Psoas muscle (tissue), 7 donors: ENCODE measurements at regions not wholly inside any gene's neighbourhood (a gene's known extent, or its start where the extent isn't known, plus 50 kb on each side); places are given as distances from the start of the nearest gene placed in this dataset.

ENCODE experiments used
- ATAC-seq, 4 donors: fragments of 200-7000 bp; cut with Tn5 transposase; one replicate each; pipeline ENCODE4 v1.9.1; 2020; ENCODE audit warnings: moderate library complexity in 3 of 4, mild to moderate bottlenecking in 2 of 4
- DNase-seq, 2 donors: peaks; one replicate each; pipeline ENCODE4 v3.0.0-alpha.2; 2020
- H3K27ac ChIP-seq: fragments of 200-600 bp; one replicate; pipeline ENCODE4 v1.8.0; 2022
- H3K27me3 ChIP-seq, 3 donors: fragments of 200-600 bp in 1 of 3; one replicate each; pipeline versions ENCODE4 v1.6.1 to v1.8.0; 2013 to 2022; ENCODE audit warnings: low read length in 2 of 3, mild to moderate bottlenecking in 2 of 3, moderate library complexity in 1 of 3; ENCODE audit not compliant: insufficient read depth in 3 of 3
- H3K36me3 ChIP-seq, 2 donors: fragments of 200-600 bp in 1 of 2; one replicate each; pipeline versions ENCODE4 v1.6.1 to v1.8.0; 2013 to 2022; ENCODE audit warnings: low read depth in 1 of 2, mild to moderate bottlenecking in 1 of 2, moderate library complexity in 1 of 2; ENCODE audit not compliant: insufficient read depth in 1 of 2
- H3K4me1 ChIP-seq: fragments of 200-600 bp; one replicate; pipeline ENCODE4 v1.8.0; 2022
- H3K4me3 ChIP-seq: fragments of 200-600 bp; one replicate; pipeline ENCODE4 v1.8.0; 2022; ENCODE audit warnings: mild to moderate bottlenecking
- H3K9me3 ChIP-seq: fragments of 200-600 bp; one replicate; pipeline ENCODE4 v1.8.0; 2022
- CTCF ChIP-seq: fragments of 200-600 bp; IDR thresholded peaks from one replicate; pipeline ENCODE4 v1.8.0; 2022; ENCODE audit warnings: antibody characterized with exemption
- WGBS, 3 donors: extraction: QIAGEN DNeasy Blood & Tissue Kit; methylation state at CpG; one replicate each; pipeline versions ENCODE4 v1.1.6 to v1.1.7; 2013; 5-methylcytosine and 5-hydroxymethylcytosine counted together
- intact Hi-C, 2 donors: fragments of 100-400 bp; cut with DNase I; formaldehyde crosslinking; loops; one replicate each; pipeline versions ENCODE4 v1.11.0 to v1.14.2; 2022
- donor health status: healthy with polysubstance abuse.
- donor health status: DM: no; HTN: no; CAD: no; lungs with moderate emphysema.
- donor health status: Bipolar disorder and iron deficiency.
- donor health status: healthy.
- donor health status: DM: yes; HTN: yes; CAD: no.
- donor health status: DM: no; HTN: no; CAD: no.
- donor health status: DM: yes; HTN: yes; CAD: no.

- intact Hi-C loops: loop anchor here (10.0 kb wide), 2 partner anchors 117 to 303 kb away; partner anchors contain the start of gene DUSP10 (in 1 of the 2)
- no peak for ATAC-seq
- no peaks in the 10 kb centered on the region for H3K9me3 ChIP-seq
- no peak for TF ChIP-seq CTCF
- WGBS, 3 donors: 54 to 65% (median 57%) methylated on average over 3 of the region's 3 CpGs
- H3K27ac ChIP-seq: no peak overlapping the region
- H3K36me3 ChIP-seq: no peaks in the 10 kb centered on the region
- H3K4me1 ChIP-seq: peaks cover 20% of the 10 kb centered on the region
- no peak for DNase-seq
- no peak overlapping the region for H3K4me3 ChIP-seq
- no peaks in the 10 kb centered on the region for H3K27me3 ChIP-seq
Observed at GRCh38 chr1:222047366-222047765, 305.5 kb upstream of the DUSP10 start.

GRCh38 chr1:222046684-222047263, 304.9 kb upstream of the DUSP10 start:
- Histone ChIP-seq H3K27me3 (no peaks in the 10 kb centered on the region), H3K36me3 (no peaks in the 10 kb centered on the region), H3K9me3 (no peaks in the 10 kb centered on the region), H3K4me3 (no peak overlapping the region), H3K4me1 (peaks cover 20% of the 10 kb centered on the region), H3K27ac (no peak overlapping the region)
- 81 to 90% (median 84%) methylated on average over 3 of the region's 3 CpGs for whole genome bisulfite sequencing, 3 donors
- no peak for TF ChIP-seq CTCF
- DNase-seq (no peak), ATAC-seq (no peak)
- intact Hi-C loops: loop anchor here (10.0 kb wide), 2 partner anchors 118 to 302 kb away; partner anchors contain the start of gene DUSP10 (in 1 of the 2)

GRCh38 chr1:222045786-222046185, 303.9 kb upstream of the DUSP10 start:
- intact Hi-C loops: loop anchor here (10.0 kb wide), 2 partner anchors 119 to 301 kb away; partner anchors contain the start of gene DUSP10 (in 1 of the 2)
- 89 to 96% (median 95%) methylated on average over 3 of the region's 3 CpGs for whole genome bisulfite sequencing, 3 donors
- Histone ChIP-seq H3K27me3 (no peaks in the 10 kb centered on the region), H3K4me3 (no peak overlapping the region), H3K36me3 (no peaks in the 10 kb centered on the region), H3K27ac (no peak overlapping the region), H3K4me1 (peaks cover 24% of the 10 kb centered on the region), H3K9me3 (no peaks in the 10 kb centered on the region)
- DNase-seq: no peak
- ATAC-seq: no peak
- TF ChIP-seq CTCF: no peak

GRCh38 chr1:222045236-222045635, 303.3 kb upstream of the DUSP10 start:
- TF ChIP-seq CTCF: no peak
- Histone ChIP-seq H3K27ac (no peak overlapping the region), H3K9me3 (no peaks in the 10 kb centered on the region), H3K4me1 (peaks cover 26% of the 10 kb centered on the region), H3K4me3 (no peak overlapping the region), H3K36me3 (no peaks in the 10 kb centered on the region), H3K27me3 (no peaks in the 10 kb centered on the region)
- DNase-seq (no peak), ATAC-seq (no peak)
- intact Hi-C loops: loop anchor here (10.0 kb wide), 2 partner anchors 120 to 300 kb away; partner anchors contain the start of gene DUSP10 (in 1 of the 2)
- 86 to 87% (median 86%) methylated on average over 3 of the region's 3 CpGs for WGBS, 3 donors
